ENCODE measurements at regions not wholly inside any gene's neighbourhood (a gene's known extent, or its start where the extent isn't known, plus 50 kb on each side); places are given as distances from the start of the nearest gene placed in this dataset.

DNA sequence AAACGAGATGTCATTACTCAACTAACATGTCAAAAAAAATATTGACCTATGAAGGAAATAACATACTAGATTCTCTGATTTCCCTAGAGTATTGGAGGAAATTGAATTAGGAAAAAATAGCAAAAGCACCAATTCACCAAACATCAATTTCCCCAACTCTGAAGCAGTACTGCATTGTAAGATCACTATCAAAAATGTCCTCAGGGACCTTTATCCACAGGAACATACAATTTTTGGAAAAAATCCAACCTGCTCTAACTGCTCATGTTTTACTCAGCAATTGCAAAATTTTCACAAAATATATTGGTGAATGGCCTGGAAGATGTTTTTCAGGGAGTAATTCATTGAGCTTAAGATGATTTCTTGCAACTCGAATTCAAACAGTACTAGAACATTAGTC lies 239.0 kb upstream of the GIMD1 start:
- TF ChIP-seq ZNF384 (IDR thresholded peaks at IDR 0.05) (no peak), TARDBP (IDR thresholded peaks at IDR 0.05) (no peak), FOXA1 (IDR thresholded peaks at IDR 0.05) (no peak), BHLHE40 (IDR thresholded peaks at IDR 0.05; ENCODE audit: borderline replicate concordance) (no peak), SP1 (IDR thresholded peaks at IDR 0.05) (no peak), FOXM1 (IDR thresholded peaks at IDR 0.05; ENCODE audit: borderline replicate concordance) (no peak), ELF4 (IDR thresholded peaks at IDR 0.05) (no peak), FOXK2 (IDR thresholded peaks at IDR 0.05) (no peak), ARNT (IDR thresholded peaks at IDR 0.05) (no peak), SUZ12 (IDR thresholded peaks at IDR 0.05) (no peak)
